ENCODE measurements at regions not wholly inside any gene's neighbourhood (a gene's known extent, or its start where the extent isn't known, plus 50 kb on each side); places are given as distances from the start of the nearest gene placed in this dataset.

DNA sequence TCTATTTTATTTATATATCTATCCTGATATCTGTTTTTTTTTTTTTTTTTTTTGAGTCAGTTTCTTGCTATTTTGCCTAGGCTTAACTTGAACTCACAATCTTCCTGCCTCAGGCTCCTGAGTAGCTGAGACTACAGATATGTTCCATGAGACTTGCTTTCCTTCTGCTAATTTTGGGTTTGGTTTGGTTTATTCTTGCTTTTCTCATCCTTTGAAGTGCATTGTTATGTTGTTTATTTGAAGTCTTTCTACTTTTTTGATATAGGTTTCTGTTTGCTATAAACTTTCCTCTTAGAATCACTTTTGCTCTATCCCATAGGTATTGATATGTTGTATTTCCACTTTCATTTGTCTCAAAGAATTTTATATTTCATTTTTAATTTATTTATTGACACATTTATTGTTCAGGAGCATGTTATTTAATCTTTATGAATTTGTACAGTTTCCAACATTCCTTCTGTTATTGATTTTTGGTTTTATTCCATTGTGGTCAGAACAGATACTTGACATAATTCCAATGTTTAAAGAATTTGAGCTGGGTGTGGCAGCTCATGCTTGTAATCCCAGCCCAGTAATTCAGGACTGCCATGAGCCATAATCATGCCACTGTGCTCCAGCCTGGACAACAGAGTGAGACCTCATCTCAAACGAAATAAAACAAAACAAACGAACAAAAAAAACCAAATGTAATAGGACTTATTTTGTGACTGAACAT, 62.3 kb upstream of the PLSCR4 start:
- H4K20me1 ChIP-seq (ENCODE audit: insufficient read depth), result no peaks in the 10 kb centered on the region
- 0 out of 2 replicates have a peak overlapping the region, but pooled peaks have one; percentile 18 for H3K9ac ChIP-seq (ENCODE audit: low read length)
- H3K27me3 ChIP-seq (ENCODE audit: insufficient read depth, low read length), result no peaks in the 10 kb centered on the region
- peak; percentile 89 for ATAC-seq
- H3K36me3 ChIP-seq (ENCODE audit: control insufficient read depth in 1 of 2, insufficient read depth in 2 of 2, low read length in 2 of 2), result no peaks in the 10 kb centered on the region
- peak overlapping the region in 1 of 2 experiments; percentile 45; a peak in 2 of 4 replicates for H3K4me3 ChIP-seq (replicated peaks in 1 of 2; ENCODE audit: low read depth in 1 of 2, low read length in 2 of 2)
- peaks cover 19 to 21% of the 10 kb centered on the region in 2 experiments for H3K4me1 ChIP-seq (ENCODE audit: control insufficient read depth in 1 of 2, insufficient read depth in 2 of 2, low read length in 2 of 2)
- intact Hi-C loops (cut with micrococcal nuclease), result no loop called here
- H3K27ac ChIP-seq (ENCODE audit: low read depth, low read length), result peak overlapping the region; percentile 53; the same call in 1 of the 2 replicates
- CTCF ChIA-PET, result interaction anchor here (1.3 to 2.2 kb wide), 3 partner anchors 13 to 325 kb away, joined by 3 to 15 read pairs (median 9); no protein-coding TSS in a partner anchor
- H2AFZ ChIP-seq (ENCODE audit: low read depth, low read length, poor library complexity, severe bottlenecking), result peak overlapping the region; percentile 66
- DNase-seq (ENCODE audit: low read depth, low spot score), result peak; percentile 37
- no peaks in the 10 kb centered on the region for H3K79me2 ChIP-seq (ENCODE audit: insufficient read depth, low read length)
- H3K9me3 ChIP-seq (ENCODE audit: control insufficient read depth in 1 of 2, insufficient read depth in 1 of 2, low read depth in 1 of 2, low read length in 2 of 2), result no peaks in the 10 kb centered on the region
- BruUV-seq (replicated peaks), result no TSS peak
- POLR2A ChIA-PET, result no interaction called here
- TF ChIP-seq CBX3 (IDR thresholded peaks at IDR 0.05; ENCODE audit: low read depth), result 0 out of 2 replicates have a peak, but pooled peaks have one; percentile 24
- no peak for TF ChIP-seq RAD21 (IDR thresholded peaks at IDR 0.05; ENCODE audit: low read depth)
- TF ChIP-seq, protein P1, sequence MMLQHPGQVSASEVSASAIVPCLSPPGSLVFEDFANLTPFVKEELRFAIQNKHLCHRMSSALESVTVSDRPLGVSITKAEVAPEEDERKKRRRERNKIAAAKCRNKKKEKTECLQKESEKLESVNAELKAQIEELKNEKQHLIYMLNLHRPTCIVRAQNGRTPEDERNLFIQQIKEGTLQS (IDR thresholded peaks at IDR 0.05), result no peak
- TF ChIP-seq FOSL1 (IDR thresholded peaks at IDR 0.05; ENCODE audit: low read depth), result peak; percentile 21; the same call in 1 of the 2 replicates
- TF ChIP-seq POLR2A (IDR thresholded peaks at IDR 0.05; ENCODE audit: borderline replicate concordance, extremely low read depth, insufficient read depth, insufficient read length), result no peak
- TF ChIP-seq TCF7L2 (IDR thresholded peaks at IDR 0.05; ENCODE audit: borderline replicate concordance, extremely low read depth, insufficient read depth, insufficient read length), result no peak
- no peak for TF ChIP-seq JUND (IDR thresholded peaks at IDR 0.05)
- TF ChIP-seq SP1 (IDR thresholded peaks at IDR 0.05; ENCODE audit: low read depth), result peak; percentile 45; the same call in 1 of the 2 replicates
- TF ChIP-seq, protein P2, sequence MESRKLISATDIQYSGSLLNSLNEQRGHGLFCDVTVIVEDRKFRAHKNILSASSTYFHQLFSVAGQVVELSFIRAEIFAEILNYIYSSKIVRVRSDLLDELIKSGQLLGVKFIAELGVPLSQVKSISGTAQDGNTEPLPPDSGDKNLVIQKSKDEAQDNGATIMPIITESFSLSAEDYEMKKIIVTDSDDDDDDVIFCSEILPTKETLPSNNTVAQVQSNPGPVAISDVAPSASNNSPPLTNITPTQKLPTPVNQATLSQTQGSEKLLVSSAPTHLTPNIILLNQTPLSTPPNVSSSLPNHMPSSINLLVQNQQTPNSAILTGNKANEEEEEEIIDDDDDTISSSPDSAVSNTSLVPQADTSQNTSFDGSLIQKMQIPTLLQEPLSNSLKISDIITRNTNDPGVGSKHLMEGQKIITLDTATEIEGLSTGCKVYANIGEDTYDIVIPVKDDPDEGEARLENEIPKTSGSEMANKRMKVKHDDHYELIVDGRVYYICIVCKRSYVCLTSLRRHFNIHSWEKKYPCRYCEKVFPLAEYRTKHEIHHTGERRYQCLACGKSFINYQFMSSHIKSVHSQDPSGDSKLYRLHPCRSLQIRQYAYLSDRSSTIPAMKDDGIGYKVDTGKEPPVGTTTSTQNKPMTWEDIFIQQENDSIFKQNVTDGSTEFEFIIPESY (IDR thresholded peaks at IDR 0.05; ENCODE audit: extremely low read depth, insufficient replicate concordance, low read length), result no peak
- RAD21 ChIA-PET (ENCODE audit: low non-redundant PET in 1 of 2, low total read pairs in 2 of 2, uncharacterized antibody in 2 of 2, unreplicated experiment in 2 of 2), result no interaction called here
- peak overlapping the region; percentile 78 for H3K4me2 ChIP-seq (ENCODE audit: low read length)
- H3K9me2 ChIP-seq (ENCODE audit: insufficient read depth), result no peaks in the 10 kb centered on the region

All from HCT116 (cell line).